GM12878 (cell line): ENCODE measurements at regions not wholly inside any gene's neighbourhood (a gene's known extent, or its start where the extent isn't known, plus 50 kb on each side); places are given as distances from the start of the nearest gene placed in this dataset.
"Not testable (repeated sequence)": the region's sequence is repeated elsewhere in the genome, so short reads cannot be mapped to it uniquely, and the experiment has no call there.

ENCODE experiments used
- ATAC-seq: fragments of 200-7000 bp; cut with Tn5 transposase; 3 replicates; pipeline ENCODE4 v1.9.1; 2020; ENCODE audit warnings: mild to moderate bottlenecking, moderate library complexity
- BruUV-seq: library from RNA; stranded (reverse); fragments of 400-500 nt; replicated peaks from 2 replicates; lab custom pipeline; 2021; lab: Mats Ljungman, UMichigan
- CTCF ChIA-PET: fragments of 300-600 bp; sonication (Branson Sonifier 250); formaldehyde crosslinking; extraction: SDS; loops from one replicate; lab custom pipeline; 2021; ENCODE audit warnings: inconsistent platforms; lab: Yijun Ruan, JAX
- POLR2A ChIA-PET: fragments of 350-600 bp; formaldehyde crosslinking; extraction: SDS; loops from one replicate; lab custom pipeline; 2021; ENCODE audit warnings: inconsistent platforms; lab: Charles Lee
- RAD21 ChIA-PET: fragments of 300-600 bp; sonication (Branson Sonifier 250); formaldehyde crosslinking; loops from one replicate; lab custom pipeline; 2023; ENCODE audit warnings: antibody characterized with exemption; ENCODE audit not compliant: unreplicated experiment; lab: Charles Lee
- SMC1A ChIA-PET: fragments of 300-600 bp; sonication (Branson Sonifier 250); formaldehyde crosslinking; loops from one replicate; lab custom pipeline; 2023; ENCODE audit not compliant: unreplicated experiment, uncharacterized antibody; lab: Charles Lee
- DNase-seq: peaks from one replicate; pipeline ENCODE4 v3.0.0-alpha.2; 2011; ENCODE audit warnings: low read depth, low spot score
- FAIRE-seq: peaks from 3 replicates; lab custom pipeline; 2011; peaks lifted over from hg19 to GRCh38; lab: Jason Lieb, UNC
- H2AFZ ChIP-seq: 2 replicates; pipeline ENCODE4 v1.6.0; 2011; ENCODE audit warnings: low read depth, low read length, control low read depth; ENCODE audit not compliant: control insufficient read depth
- H3K27ac ChIP-seq: 2 replicates; pipeline ENCODE4 v1.5.1; 2011; ENCODE audit warnings: control low read depth; ENCODE audit not compliant: control insufficient read depth, insufficient read depth
- H3K27me3 ChIP-seq, 2 experiments: replicated peaks in 1 of 2; 2 replicates each; pipeline versions ENCODE4 v1.6.0 to v1.6.1; 2011; ENCODE audit warnings: low read length in 1 of 2; ENCODE audit not compliant: control insufficient read depth in 2 of 2, insufficient read depth in 2 of 2
- H3K36me3 ChIP-seq, 2 experiments: 2 replicates each; pipeline ENCODE4 v1.5.1; 2011; ENCODE audit warnings: low read length in 1 of 2; ENCODE audit not compliant: control insufficient read depth in 2 of 2, insufficient read depth in 2 of 2
- H3K4me1 ChIP-seq: 2 replicates; pipeline ENCODE4 v1.6.1; 2011; ENCODE audit warnings: mild to moderate bottlenecking, low read length, moderate library complexity, mixed read lengths; ENCODE audit not compliant: control insufficient read depth, insufficient read depth
- H3K4me2 ChIP-seq: 2 replicates; pipeline ENCODE4 v1.6.0; 2011; ENCODE audit warnings: control low read depth; ENCODE audit not compliant: control insufficient read depth, insufficient read depth
- H3K4me3 ChIP-seq: fragments of 200-600 bp; sonication (generic); 2 replicates; pipeline ENCODE4 v1.5.1; 2016
- H3K79me2 ChIP-seq: 2 replicates; pipeline ENCODE4 v1.6.0; 2011; ENCODE audit warnings: low read length; ENCODE audit not compliant: control insufficient read depth, insufficient read depth
- H3K9ac ChIP-seq: 2 replicates; pipeline ENCODE4 v1.8.0; 2011; ENCODE audit warnings: low read length, control low read depth, mixed read lengths; ENCODE audit not compliant: control insufficient read depth, insufficient read depth
- H3K9me3 ChIP-seq: replicated peaks from 3 replicates; pipeline ENCODE4 v1.5.1; 2011; ENCODE audit warnings: mild to moderate bottlenecking, low read length; ENCODE audit not compliant: control insufficient read depth, insufficient read depth
- H4K20me1 ChIP-seq: 2 replicates; pipeline ENCODE4 v1.6.0; 2011; ENCODE audit not compliant: control insufficient read depth, insufficient read depth
- ETV6 ChIP-seq, 2 experiments: fragments of 450-650 bp in 1 of 2; IDR thresholded peaks in 1 of 2; conservative IDR thresholded peaks in 1 of 2; 2 replicates each; pipeline ENCODE4 v1.6.1; 2014; ENCODE audit warnings: antibody characterized with exemption in 1 of 2, borderline replicate concordance in 1 of 2, low read depth in 1 of 2, mild to moderate bottlenecking in 1 of 2, moderate library complexity in 1 of 2
- JUNB ChIP-seq: IDR thresholded peaks from 2 replicates; pipeline ENCODE4 v1.6.1; 2016; ENCODE audit warnings: antibody characterized with exemption, mild to moderate bottlenecking
- NFXL1 ChIP-seq: fragments of 450-650 bp; IDR thresholded peaks from 2 replicates; pipeline ENCODE4 v1.6.1; 2017; ENCODE audit warnings: antibody characterized with exemption, mild to moderate bottlenecking, borderline replicate concordance
- SREBF1 ChIP-seq: IDR thresholded peaks from 2 replicates; pipeline ENCODE4 v1.6.1; 2012; ENCODE audit warnings: mild to moderate bottlenecking, low read length
- TARDBP ChIP-seq: IDR thresholded peaks from 2 replicates; pipeline ENCODE4 v1.6.1; 2016; ENCODE audit warnings: borderline replicate concordance
- TCF12 ChIP-seq: IDR thresholded peaks from 2 replicates; pipeline ENCODE4 v1.6.1; 2011; ENCODE audit warnings: low read depth, mild to moderate bottlenecking, low read length
- WGBS: methylation state at CpG from one replicate; pipeline ENCODE4 v1.1.6; 2016; ENCODE audit warnings: low lambda C conversion rate; ENCODE audit not compliant: insufficient replicate concordance, insufficient coverage; ENCODE audit errors: missing lambda C conversion rate; 5-methylcytosine and 5-hydroxymethylcytosine counted together
- in situ Hi-C: fragments of 300-500 bp; cut with MboI; formaldehyde crosslinking; loops from 9 replicates; pipeline ENCODE4 v1.14.3; 2018; ENCODE audit warnings: mixed read lengths
- intact Hi-C: fragments of 100-400 bp; cut with micrococcal nuclease; formaldehyde crosslinking; loops from one replicate; pipeline ENCODE4 v1.14.2; 2022; ENCODE audit not compliant: unreplicated experiment
- TF ChIP-seq, protein P1 (sequence below): fragments of 450-650 bp; IDR thresholded peaks from 2 replicates; pipeline ENCODE4 v1.6.1; 2017; ENCODE audit warnings: low read depth, mild to moderate bottlenecking, moderate library complexity
- TF ChIP-seq, protein P2 (sequence below): IDR thresholded peaks from 2 replicates; pipeline ENCODE4 v1.6.1; 2012; ENCODE audit warnings: improper control_type of control experiment, low read depth, low read length; ENCODE audit not compliant: insufficient replicate concordance

GRCh38 chr7:81286754-81287153 is 367.9 kb upstream of the SEMA3C start:
- not testable (repeated sequence) for ATAC-seq

GRCh38 chr7:81285142-81285871 is 366.5 kb upstream of the SEMA3C start:
- H3K9ac ChIP-seq = no peak overlapping the region
- H3K36me3 ChIP-seq = no peaks in the 10 kb centered on the region
- no peak for FAIRE-seq
- BruUV-seq = no TSS peak
- ChIA-PET CTCF (no interaction called here), RAD21 (no interaction called here), SMC1A (no interaction called here), POLR2A (no interaction called here)
- no peaks in the 10 kb centered on the region for H3K4me1 ChIP-seq
- no peak overlapping the region for H3K4me3 ChIP-seq
- H3K9me3 ChIP-seq = no peaks in the 10 kb centered on the region
- no peaks in the 10 kb centered on the region for H3K79me2 ChIP-seq
- no peak overlapping the region for H3K4me2 ChIP-seq
- no peaks in the 10 kb centered on the region for H4K20me1 ChIP-seq
- no peak for DNase-seq
- in situ Hi-C loops = no loop called here
- no peak overlapping the region for H3K27ac ChIP-seq
- H2AFZ ChIP-seq = no peak overlapping the region
- intact Hi-C loops = no loop called here
- ATAC-seq = no peak
- no peaks in the 10 kb centered on the region for H3K27me3 ChIP-seq
- WGBS = 36% methylated on average over 4 of the region's 4 CpGs
- TF ChIP-seq TCF12 = no peak
- no peak for TF ChIP-seq NFXL1
- TF ChIP-seq, protein P1, sequence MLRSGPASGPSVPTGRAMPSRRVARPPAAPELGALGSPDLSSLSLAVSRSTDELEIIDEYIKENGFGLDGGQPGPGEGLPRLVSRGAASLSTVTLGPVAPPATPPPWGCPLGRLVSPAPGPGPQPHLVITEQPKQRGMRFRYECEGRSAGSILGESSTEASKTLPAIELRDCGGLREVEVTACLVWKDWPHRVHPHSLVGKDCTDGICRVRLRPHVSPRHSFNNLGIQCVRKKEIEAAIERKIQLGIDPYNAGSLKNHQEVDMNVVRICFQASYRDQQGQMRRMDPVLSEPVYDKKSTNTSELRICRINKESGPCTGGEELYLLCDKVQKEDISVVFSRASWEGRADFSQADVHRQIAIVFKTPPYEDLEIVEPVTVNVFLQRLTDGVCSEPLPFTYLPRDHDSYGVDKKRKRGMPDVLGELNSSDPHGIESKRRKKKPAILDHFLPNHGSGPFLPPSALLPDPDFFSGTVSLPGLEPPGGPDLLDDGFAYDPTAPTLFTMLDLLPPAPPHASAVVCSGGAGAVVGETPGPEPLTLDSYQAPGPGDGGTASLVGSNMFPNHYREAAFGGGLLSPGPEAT = no peak
- TF ChIP-seq, protein P2, sequence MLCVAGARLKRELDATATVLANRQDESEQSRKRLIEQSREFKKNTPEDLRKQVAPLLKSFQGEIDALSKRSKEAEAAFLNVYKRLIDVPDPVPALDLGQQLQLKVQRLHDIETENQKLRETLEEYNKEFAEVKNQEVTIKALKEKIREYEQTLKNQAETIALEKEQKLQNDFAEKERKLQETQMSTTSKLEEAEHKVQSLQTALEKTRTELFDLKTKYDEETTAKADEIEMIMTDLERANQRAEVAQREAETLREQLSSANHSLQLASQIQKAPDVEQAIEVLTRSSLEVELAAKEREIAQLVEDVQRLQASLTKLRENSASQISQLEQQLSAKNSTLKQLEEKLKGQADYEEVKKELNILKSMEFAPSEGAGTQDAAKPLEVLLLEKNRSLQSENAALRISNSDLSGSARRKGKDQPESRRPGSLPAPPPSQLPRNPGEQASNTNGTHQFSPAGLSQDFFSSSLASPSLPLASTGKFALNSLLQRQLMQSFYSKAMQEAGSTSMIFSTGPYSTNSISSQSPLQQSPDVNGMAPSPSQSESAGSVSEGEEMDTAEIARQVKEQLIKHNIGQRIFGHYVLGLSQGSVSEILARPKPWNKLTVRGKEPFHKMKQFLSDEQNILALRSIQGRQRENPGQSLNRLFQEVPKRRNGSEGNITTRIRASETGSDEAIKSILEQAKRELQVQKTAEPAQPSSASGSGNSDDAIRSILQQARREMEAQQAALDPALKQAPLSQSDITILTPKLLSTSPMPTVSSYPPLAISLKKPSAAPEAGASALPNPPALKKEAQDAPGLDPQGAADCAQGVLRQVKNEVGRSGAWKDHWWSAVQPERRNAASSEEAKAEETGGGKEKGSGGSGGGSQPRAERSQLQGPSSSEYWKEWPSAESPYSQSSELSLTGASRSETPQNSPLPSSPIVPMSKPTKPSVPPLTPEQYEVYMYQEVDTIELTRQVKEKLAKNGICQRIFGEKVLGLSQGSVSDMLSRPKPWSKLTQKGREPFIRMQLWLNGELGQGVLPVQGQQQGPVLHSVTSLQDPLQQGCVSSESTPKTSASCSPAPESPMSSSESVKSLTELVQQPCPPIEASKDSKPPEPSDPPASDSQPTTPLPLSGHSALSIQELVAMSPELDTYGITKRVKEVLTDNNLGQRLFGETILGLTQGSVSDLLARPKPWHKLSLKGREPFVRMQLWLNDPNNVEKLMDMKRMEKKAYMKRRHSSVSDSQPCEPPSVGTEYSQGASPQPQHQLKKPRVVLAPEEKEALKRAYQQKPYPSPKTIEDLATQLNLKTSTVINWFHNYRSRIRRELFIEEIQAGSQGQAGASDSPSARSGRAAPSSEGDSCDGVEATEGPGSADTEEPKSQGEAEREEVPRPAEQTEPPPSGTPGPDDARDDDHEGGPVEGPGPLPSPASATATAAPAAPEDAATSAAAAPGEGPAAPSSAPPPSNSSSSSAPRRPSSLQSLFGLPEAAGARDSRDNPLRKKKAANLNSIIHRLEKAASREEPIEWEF = no peak
- no peak for TF ChIP-seq TARDBP
- TF ChIP-seq SREBF1 = no peak
- no peak for TF ChIP-seq JUNB
- no peak for TF ChIP-seq ETV6 (conservative IDR thresholded peaks at IDR 0.05 in 1 of 2, IDR thresholded peaks at IDR 0.05 in 1 of 2; ENCODE audit: borderline replicate concordance in 1 of 2, low read depth in 1 of 2)

More at GRCh38 chr7:81286754-81287153, 367.9 kb upstream of the SEMA3C start:
- H3K4me2 ChIP-seq, H3K9ac ChIP-seq, H3K4me1 ChIP-seq, RAD21 ChIA-PET, H3K4me3 ChIP-seq, BruUV-seq, SMC1A ChIA-PET, intact Hi-C loops, H3K27me3 ChIP-seq, FAIRE-seq, H3K27ac ChIP-seq, H3K36me3 ChIP-seq, in situ Hi-C loops, H3K79me2 ChIP-seq, DNase-seq, H3K9me3 ChIP-seq, H4K20me1 ChIP-seq, POLR2A ChIA-PET, H2AFZ ChIP-seq, CTCF ChIA-PET: not testable (repeated sequence)
- 56% methylated on average over 4 of the region's 4 CpGs for WGBS
